GM13977 (cell line): ENCODE measurements at regions not wholly inside any gene's neighbourhood (a gene's known extent, or its start where the extent isn't known, plus 50 kb on each side); places are given as distances from the start of the nearest gene placed in this dataset.

Experiments used
- DNase-seq: peaks from one replicate; pipeline ENCODE4 v3.0.0; 2012; ENCODE audit warnings: low spot score
- CTCF ChIP-seq: IDR thresholded peaks from 2 replicates; pipeline ENCODE4 v1.5.1; 2012; ENCODE audit warnings: mild to moderate bottlenecking, control low read depth; ENCODE audit not compliant: insufficient read depth; ENCODE audit errors: extremely low read depth, missing control alignments
- in situ Hi-C: fragments of 300-500 bp; cut with MboI; formaldehyde crosslinking; loops from one replicate; pipeline ENCODE4 v1.12.0; 2022; ENCODE audit warnings: low sequenced_read_pairs, low pct_unique_long_range_greater_than_20kb, mixed read lengths, inconsistent platforms; ENCODE audit not compliant: unreplicated experiment

GRCh38 chr10:29916669-29917068 lies 142.7 kb downstream of the JCAD start:
- TF ChIP-seq CTCF, result no peak
- in situ Hi-C loops, result no loop called here
- no peak for DNase-seq

GRCh38 chr10:29914986-29915785 lies 144.2 kb downstream of the JCAD start:
- in situ Hi-C loops, result no loop called here
- TF ChIP-seq CTCF, result no peak
- no peak for DNase-seq

- no peak for DNase-seq
- TF ChIP-seq CTCF, result no peak
- in situ Hi-C loops, result no loop called here
These were observed 150.4 kb downstream of the JCAD start for GRCh38 chr10:29908962-29909361.

- DNase-seq, result no peak
- in situ Hi-C loops, result no loop called here
- TF ChIP-seq CTCF, result no peak
These were observed 158.5 kb downstream of the JCAD start for GRCh38 chr10:29900865-29901264.

GRCh38 chr10:29897999-29898716 lies 161.2 kb downstream of the JCAD start:
- in situ Hi-C loops, result no loop called here
- DNase-seq, result no peak
- TF ChIP-seq CTCF, result no peak

GRCh38 chr10:29897430-29897829 lies 162.0 kb downstream of the JCAD start:
- no peak for TF ChIP-seq CTCF
- DNase-seq, result no peak
- in situ Hi-C loops, result no loop called here
